ENCODE measurements at regions not wholly inside any gene's neighbourhood (a gene's known extent, or its start where the extent isn't known, plus 50 kb on each side); places are given as distances from the start of the nearest gene placed in this dataset.

DNA sequence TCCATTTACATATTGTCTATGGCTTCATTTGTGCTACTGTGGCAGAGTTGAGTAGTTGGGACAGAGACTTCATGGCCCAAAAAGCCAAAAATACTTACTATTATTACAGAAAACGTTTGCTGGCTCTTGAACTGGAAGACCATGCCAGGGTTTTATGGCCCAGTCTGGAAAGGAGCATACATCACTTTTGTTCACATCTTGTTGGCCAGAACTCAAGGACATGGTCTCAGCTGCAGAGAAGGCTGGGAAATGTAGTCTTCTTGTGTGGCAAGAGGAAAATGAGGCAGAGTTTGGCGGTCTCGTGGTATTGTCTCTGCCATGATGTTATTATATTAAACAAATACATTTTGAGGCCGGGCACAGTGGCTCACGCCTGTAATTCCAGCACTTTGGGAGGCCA is 509.6 kb downstream of the MED13L start:
- H3K4me1 ChIP-seq (ENCODE audit: control insufficient read depth in 4 of 4, insufficient read depth in 4 of 4, low read length in 3 of 4): no peaks in the 10 kb centered on the region
- no peak for DNase-seq (ENCODE audit: low spot score)
- H3K27me3 ChIP-seq (ENCODE audit: control insufficient read depth in 4 of 4, insufficient read depth in 4 of 4, low read length in 3 of 4): no peaks in the 10 kb centered on the region
- H3K9me3 ChIP-seq (ENCODE audit: control insufficient read depth in 4 of 4, low read length in 3 of 4): peaks cover 0 to 3% (median 0%) of the 10 kb centered on the region in 4 donors
- H3K36me3 ChIP-seq (ENCODE audit: control insufficient read depth in 4 of 4, insufficient read depth in 3 of 4, low read depth in 1 of 4, low read length in 3 of 4): no peaks in the 10 kb centered on the region
- H3K27ac ChIP-seq (ENCODE audit: low read depth in 1 of 2, low read length in 2 of 2): no peak overlapping the region
- H3K4me3 ChIP-seq (ENCODE audit: low read depth in 1 of 3, low read length in 3 of 3): no peak overlapping the region
- TF ChIP-seq, protein P1, sequence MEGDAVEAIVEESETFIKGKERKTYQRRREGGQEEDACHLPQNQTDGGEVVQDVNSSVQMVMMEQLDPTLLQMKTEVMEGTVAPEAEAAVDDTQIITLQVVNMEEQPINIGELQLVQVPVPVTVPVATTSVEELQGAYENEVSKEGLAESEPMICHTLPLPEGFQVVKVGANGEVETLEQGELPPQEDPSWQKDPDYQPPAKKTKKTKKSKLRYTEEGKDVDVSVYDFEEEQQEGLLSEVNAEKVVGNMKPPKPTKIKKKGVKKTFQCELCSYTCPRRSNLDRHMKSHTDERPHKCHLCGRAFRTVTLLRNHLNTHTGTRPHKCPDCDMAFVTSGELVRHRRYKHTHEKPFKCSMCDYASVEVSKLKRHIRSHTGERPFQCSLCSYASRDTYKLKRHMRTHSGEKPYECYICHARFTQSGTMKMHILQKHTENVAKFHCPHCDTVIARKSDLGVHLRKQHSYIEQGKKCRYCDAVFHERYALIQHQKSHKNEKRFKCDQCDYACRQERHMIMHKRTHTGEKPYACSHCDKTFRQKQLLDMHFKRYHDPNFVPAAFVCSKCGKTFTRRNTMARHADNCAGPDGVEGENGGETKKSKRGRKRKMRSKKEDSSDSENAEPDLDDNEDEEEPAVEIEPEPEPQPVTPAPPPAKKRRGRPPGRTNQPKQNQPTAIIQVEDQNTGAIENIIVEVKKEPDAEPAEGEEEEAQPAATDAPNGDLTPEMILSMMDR (IDR thresholded peaks at IDR 0.05; ENCODE audit: low read depth, low read length, missing input control): no peak
- TF ChIP-seq RXRA (IDR thresholded peaks at IDR 0.05) (no peak), FOXA2 (IDR thresholded peaks at IDR 0.05) (no peak), SP1 (IDR thresholded peaks at IDR 0.05) (no peak)
- TF ChIP-seq, protein P2, sequence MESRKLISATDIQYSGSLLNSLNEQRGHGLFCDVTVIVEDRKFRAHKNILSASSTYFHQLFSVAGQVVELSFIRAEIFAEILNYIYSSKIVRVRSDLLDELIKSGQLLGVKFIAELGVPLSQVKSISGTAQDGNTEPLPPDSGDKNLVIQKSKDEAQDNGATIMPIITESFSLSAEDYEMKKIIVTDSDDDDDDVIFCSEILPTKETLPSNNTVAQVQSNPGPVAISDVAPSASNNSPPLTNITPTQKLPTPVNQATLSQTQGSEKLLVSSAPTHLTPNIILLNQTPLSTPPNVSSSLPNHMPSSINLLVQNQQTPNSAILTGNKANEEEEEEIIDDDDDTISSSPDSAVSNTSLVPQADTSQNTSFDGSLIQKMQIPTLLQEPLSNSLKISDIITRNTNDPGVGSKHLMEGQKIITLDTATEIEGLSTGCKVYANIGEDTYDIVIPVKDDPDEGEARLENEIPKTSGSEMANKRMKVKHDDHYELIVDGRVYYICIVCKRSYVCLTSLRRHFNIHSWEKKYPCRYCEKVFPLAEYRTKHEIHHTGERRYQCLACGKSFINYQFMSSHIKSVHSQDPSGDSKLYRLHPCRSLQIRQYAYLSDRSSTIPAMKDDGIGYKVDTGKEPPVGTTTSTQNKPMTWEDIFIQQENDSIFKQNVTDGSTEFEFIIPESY (IDR thresholded peaks at IDR 0.05): no peak
- 69% methylated on average over 5 of the region's 5 CpGs for WGBS
- no peak overlapping the region for H3K9ac ChIP-seq (ENCODE audit: low read depth in 1 of 2, low read length in 2 of 2)

DNA sequence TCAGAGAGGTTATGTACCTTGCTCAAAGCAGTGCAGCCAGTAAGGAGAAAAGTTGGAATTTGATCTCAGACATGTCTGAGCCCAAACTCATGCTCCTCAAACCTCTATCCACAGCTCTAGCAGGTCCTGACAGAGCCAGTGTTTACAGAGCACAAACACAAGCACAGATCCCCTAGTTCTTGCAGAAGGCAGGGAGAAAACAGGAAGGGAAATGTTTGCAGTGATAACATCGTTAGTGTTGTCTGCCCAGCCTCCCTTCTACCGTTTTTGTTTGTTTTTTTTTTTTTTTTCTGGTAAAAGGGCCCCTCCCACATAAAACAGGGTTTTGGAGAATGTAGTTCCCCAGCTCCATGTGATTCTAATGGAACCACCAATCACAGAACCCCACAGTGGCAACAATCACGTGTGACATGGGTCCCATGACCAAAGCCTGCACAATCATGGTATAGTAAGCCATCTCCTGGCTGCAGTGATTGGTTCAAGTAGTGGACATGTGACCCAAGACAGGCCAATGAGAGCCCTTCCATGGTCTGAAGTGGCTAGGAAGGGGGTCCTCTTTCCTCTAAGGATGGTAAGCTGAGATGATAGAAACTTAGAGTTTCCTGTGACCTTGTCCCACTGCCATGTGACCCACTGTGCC is 513.4 kb downstream of the MED13L start:
- Histone ChIP-seq H3K36me3 (ENCODE audit: control insufficient read depth in 4 of 4, insufficient read depth in 3 of 4, low read depth in 1 of 4, low read length in 3 of 4) (no peaks in the 10 kb centered on the region), H3K27ac (ENCODE audit: low read depth in 1 of 2, low read length in 2 of 2) (no peak overlapping the region), H3K27me3 (ENCODE audit: control insufficient read depth in 4 of 4, insufficient read depth in 4 of 4, low read length in 3 of 4) (no peaks in the 10 kb centered on the region), H3K9me3 (ENCODE audit: control insufficient read depth in 4 of 4, low read length in 3 of 4) (peaks cover 0 to 3% (median 0%) of the 10 kb centered on the region in 4 donors), H3K4me1 (ENCODE audit: control insufficient read depth in 4 of 4, insufficient read depth in 4 of 4, low read length in 3 of 4) (no peaks in the 10 kb centered on the region), H3K9ac (ENCODE audit: low read depth in 1 of 2, low read length in 2 of 2) (no peak overlapping the region), H3K4me3 (ENCODE audit: low read depth in 1 of 3, low read length in 3 of 3) (no peak overlapping the region)
- DNase-seq (ENCODE audit: low spot score): no peak
- WGBS: 27% methylated on average over 3 of the region's 3 CpGs
- no peak for TF ChIP-seq HNF4G (IDR thresholded peaks at IDR 0.05)
- no peak for TF ChIP-seq NR2F2 (IDR thresholded peaks at IDR 0.05)
- no peak for TF ChIP-seq EGR1 (IDR thresholded peaks at IDR 0.05; ENCODE audit: low read depth in 2 of 2)
- no peak for TF ChIP-seq RXRA (IDR thresholded peaks at IDR 0.05)
- TF ChIP-seq GABPA (IDR thresholded peaks at IDR 0.05 in 1 of 2, conservative IDR thresholded peaks at IDR 0.05 in 1 of 2): no peak
- TF ChIP-seq, protein P3, sequence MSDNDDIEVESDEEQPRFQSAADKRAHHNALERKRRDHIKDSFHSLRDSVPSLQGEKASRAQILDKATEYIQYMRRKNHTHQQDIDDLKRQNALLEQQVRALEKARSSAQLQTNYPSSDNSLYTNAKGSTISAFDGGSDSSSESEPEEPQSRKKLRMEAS (IDR thresholded peaks at IDR 0.05): no peak
- no peak for TF ChIP-seq JUND (IDR thresholded peaks at IDR 0.05)
- no peak for TF ChIP-seq TAF1 (conservative IDR thresholded peaks at IDR 0.05)
- TF ChIP-seq FOXA1 (IDR thresholded peaks at IDR 0.05): no peak
- TF ChIP-seq, protein P4, sequence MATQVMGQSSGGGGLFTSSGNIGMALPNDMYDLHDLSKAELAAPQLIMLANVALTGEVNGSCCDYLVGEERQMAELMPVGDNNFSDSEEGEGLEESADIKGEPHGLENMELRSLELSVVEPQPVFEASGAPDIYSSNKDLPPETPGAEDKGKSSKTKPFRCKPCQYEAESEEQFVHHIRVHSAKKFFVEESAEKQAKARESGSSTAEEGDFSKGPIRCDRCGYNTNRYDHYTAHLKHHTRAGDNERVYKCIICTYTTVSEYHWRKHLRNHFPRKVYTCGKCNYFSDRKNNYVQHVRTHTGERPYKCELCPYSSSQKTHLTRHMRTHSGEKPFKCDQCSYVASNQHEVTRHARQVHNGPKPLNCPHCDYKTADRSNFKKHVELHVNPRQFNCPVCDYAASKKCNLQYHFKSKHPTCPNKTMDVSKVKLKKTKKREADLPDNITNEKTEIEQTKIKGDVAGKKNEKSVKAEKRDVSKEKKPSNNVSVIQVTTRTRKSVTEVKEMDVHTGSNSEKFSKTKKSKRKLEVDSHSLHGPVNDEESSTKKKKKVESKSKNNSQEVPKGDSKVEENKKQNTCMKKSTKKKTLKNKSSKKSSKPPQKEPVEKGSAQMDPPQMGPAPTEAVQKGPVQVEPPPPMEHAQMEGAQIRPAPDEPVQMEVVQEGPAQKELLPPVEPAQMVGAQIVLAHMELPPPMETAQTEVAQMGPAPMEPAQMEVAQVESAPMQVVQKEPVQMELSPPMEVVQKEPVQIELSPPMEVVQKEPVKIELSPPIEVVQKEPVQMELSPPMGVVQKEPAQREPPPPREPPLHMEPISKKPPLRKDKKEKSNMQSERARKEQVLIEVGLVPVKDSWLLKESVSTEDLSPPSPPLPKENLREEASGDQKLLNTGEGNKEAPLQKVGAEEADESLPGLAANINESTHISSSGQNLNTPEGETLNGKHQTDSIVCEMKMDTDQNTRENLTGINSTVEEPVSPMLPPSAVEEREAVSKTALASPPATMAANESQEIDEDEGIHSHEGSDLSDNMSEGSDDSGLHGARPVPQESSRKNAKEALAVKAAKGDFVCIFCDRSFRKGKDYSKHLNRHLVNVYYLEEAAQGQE (IDR thresholded peaks at IDR 0.05): no peak
- no peak for TF ChIP-seq FOXA2 (IDR thresholded peaks at IDR 0.05)
- TF ChIP-seq HNF4A (conservative IDR thresholded peaks at IDR 0.05): no peak
- no peak for TF ChIP-seq YY1 (IDR thresholded peaks at IDR 0.05)
- TF ChIP-seq, protein P1 (IDR thresholded peaks at IDR 0.05; ENCODE audit: low read depth, low read length, missing input control): no peak

All from liver (tissue), 8 donors.